Gastrocnemius medialis (tissue), 4 donors: ENCODE measurements at regions not wholly inside any gene's neighbourhood (a gene's known extent, or its start where the extent isn't known, plus 50 kb on each side); places are given as distances from the start of the nearest gene placed in this dataset.
"Not testable (repeated sequence)": the region's sequence is repeated elsewhere in the genome, so short reads cannot be mapped to it uniquely, and the experiment has no call there.

Experiments
- ATAC-seq, 2 donors: fragments of 150-250 bp; one replicate each; pipeline ENCODE4 v1.9.1; 2016
- DNase-seq, 2 donors: peaks; one replicate each; pipeline ENCODE4 v3.0.0-alpha.2; 2019
- H3K27ac ChIP-seq, 4 donors: fragments of 200-600 bp; sonication (generic); 1 replicate in 1 of 4; 2 replicates in 3 of 4; pipeline ENCODE4 v1.5.1; 2016 to 2018; ENCODE audit warnings: mild to moderate bottlenecking in 2 of 4, moderate library complexity in 1 of 4
- H3K27me3 ChIP-seq, 3 donors: fragments of 200-600 bp; sonication (generic) in 2 of 3; 1 replicate in 1 of 3; 2 replicates in 2 of 3; pipeline versions ENCODE4 v1.5.1 to v1.6.0; 2016 to 2019; ENCODE audit warnings: mild to moderate bottlenecking in 1 of 3, moderate library complexity in 1 of 3
- H3K36me3 ChIP-seq, 2 donors: fragments of 200-600 bp; sonication (generic) in 1 of 2; one replicate each; pipeline ENCODE4 v1.5.1; 2017 to 2018
- H3K4me1 ChIP-seq, 2 donors: fragments of 200-600 bp; sonication (generic) in 1 of 2; one replicate each; pipeline ENCODE4 v1.5.1; 2016 to 2017; ENCODE audit warnings: mild to moderate bottlenecking in 2 of 2
- H3K4me3 ChIP-seq, 4 donors: fragments of 200-600 bp; sonication (generic) in 3 of 4; 1 replicate in 1 of 4; 2 replicates in 3 of 4; pipeline ENCODE4 v1.5.1; 2016 to 2019; ENCODE audit warnings: mild to moderate bottlenecking in 2 of 4
- H3K9me3 ChIP-seq, 3 donors: fragments of 200-600 bp; sonication (generic) in 2 of 3; 1 replicate in 1 of 3; 2 replicates in 2 of 3; pipeline ENCODE4 v1.5.1; 2016 to 2019
- CTCF ChIP-seq, 5 experiments: fragments of 450-650 bp in 3 of 5; fragments of 200-600 bp in 2 of 5; sonication (generic) in 2 of 5; IDR thresholded peaks in 4 of 5; conservative IDR thresholded peaks in 1 of 5; 1 replicate in 4 of 5; 2 replicates in 1 of 5; pipeline ENCODE4 v1.5.1; 2016 to 2019; ENCODE audit warnings: antibody characterized with exemption in 5 of 5, mild to moderate bottlenecking in 3 of 5, moderate library complexity in 3 of 5
- POLR2A ChIP-seq, 2 donors: fragments of 450-650 bp; IDR thresholded peaks; one replicate each; pipeline ENCODE4 v1.6.1; 2017; ENCODE audit warnings: antibody characterized with exemption in 2 of 2, mild to moderate bottlenecking in 2 of 2, moderate library complexity in 2 of 2
- in situ Hi-C, 4 donors: fragments of 200-750 bp; cut with MboI; loops; one replicate each; pipeline versions ENCODE4 v1.15.0 to v1.8.0; 2017; ENCODE audit warnings: low sequenced_read_pairs in 4 of 4
- intact Hi-C: fragments of 100-400 bp; cut with DNase I; formaldehyde crosslinking; loops from one replicate; pipeline ENCODE4 v1.15.1; 2023; ENCODE audit warnings: low total_unique reads

GRCh38 chr4:75194180-75194579, 261.3 kb downstream of the PARM1 start:
- DNase-seq = no peak
- intact Hi-C loops = no loop called here
- Histone ChIP-seq H3K36me3 (no peaks in the 10 kb centered on the region), H3K4me1 (no peaks in the 10 kb centered on the region), H3K4me3 (no peak overlapping the region), H3K27ac (no peak overlapping the region), H3K27me3 (no peaks in the 10 kb centered on the region), H3K9me3 (no peaks in the 10 kb centered on the region)
- in situ Hi-C loops = no loop called here
- no peak for ATAC-seq
- no peak for TF ChIP-seq CTCF (IDR thresholded peaks at IDR 0.05 in 4 of 5, conservative IDR thresholded peaks at IDR 0.05 in 1 of 5)
- TF ChIP-seq POLR2A (IDR thresholded peaks at IDR 0.05) = no peak

GRCh38 chr4:75192182-75192581, 259.3 kb downstream of the PARM1 start:
- intact Hi-C loops, H3K9me3 ChIP-seq, DNase-seq, H3K27me3 ChIP-seq, ATAC-seq, H3K4me3 ChIP-seq, H3K27ac ChIP-seq, in situ Hi-C loops, H3K36me3 ChIP-seq, H3K4me1 ChIP-seq: not testable (repeated sequence)

DNA sequence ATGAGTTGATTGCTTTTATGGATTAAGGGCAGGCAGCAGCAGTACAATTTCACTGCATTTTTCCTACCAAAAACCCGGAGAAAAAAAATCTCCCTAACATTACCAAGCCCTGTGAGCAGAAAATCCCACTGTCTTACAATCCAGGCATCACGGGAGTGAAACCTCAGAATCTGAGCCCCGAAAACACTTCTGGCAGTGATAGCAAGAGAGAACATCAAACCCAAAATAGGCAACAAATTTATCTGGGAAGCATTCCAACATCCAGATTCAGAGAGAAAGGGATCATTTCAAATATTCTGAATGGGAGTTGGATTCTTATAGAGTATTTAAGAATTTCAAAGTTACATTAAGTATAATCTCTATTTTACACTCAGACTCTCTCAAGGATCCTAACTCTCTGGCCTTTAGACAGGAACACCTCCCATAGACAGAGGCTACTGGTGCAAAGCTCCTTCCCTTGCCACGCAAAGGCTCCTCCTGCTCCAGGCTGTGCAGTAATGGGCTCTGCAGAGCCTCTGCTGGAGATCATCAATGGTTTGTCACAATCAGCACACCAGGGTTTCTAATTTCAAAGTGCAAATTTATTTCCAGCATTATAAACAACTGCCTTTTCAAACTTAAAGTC, 256.9 kb downstream of the PARM1 start:
- in situ Hi-C loops = no loop called here
- Histone ChIP-seq H3K4me3 (no peak overlapping the region), H3K27me3 (no peaks in the 10 kb centered on the region), H3K36me3 (no peaks in the 10 kb centered on the region), H3K4me1 (no peaks in the 10 kb centered on the region), H3K9me3 (no peaks in the 10 kb centered on the region), H3K27ac (no peak overlapping the region)
- TF ChIP-seq POLR2A (IDR thresholded peaks at IDR 0.05) = no peak
- TF ChIP-seq CTCF (IDR thresholded peaks at IDR 0.05 in 4 of 5, conservative IDR thresholded peaks at IDR 0.05 in 1 of 5) = no peak
- intact Hi-C loops = no loop called here
- DNase-seq (no peak), ATAC-seq (no peak)

DNA sequence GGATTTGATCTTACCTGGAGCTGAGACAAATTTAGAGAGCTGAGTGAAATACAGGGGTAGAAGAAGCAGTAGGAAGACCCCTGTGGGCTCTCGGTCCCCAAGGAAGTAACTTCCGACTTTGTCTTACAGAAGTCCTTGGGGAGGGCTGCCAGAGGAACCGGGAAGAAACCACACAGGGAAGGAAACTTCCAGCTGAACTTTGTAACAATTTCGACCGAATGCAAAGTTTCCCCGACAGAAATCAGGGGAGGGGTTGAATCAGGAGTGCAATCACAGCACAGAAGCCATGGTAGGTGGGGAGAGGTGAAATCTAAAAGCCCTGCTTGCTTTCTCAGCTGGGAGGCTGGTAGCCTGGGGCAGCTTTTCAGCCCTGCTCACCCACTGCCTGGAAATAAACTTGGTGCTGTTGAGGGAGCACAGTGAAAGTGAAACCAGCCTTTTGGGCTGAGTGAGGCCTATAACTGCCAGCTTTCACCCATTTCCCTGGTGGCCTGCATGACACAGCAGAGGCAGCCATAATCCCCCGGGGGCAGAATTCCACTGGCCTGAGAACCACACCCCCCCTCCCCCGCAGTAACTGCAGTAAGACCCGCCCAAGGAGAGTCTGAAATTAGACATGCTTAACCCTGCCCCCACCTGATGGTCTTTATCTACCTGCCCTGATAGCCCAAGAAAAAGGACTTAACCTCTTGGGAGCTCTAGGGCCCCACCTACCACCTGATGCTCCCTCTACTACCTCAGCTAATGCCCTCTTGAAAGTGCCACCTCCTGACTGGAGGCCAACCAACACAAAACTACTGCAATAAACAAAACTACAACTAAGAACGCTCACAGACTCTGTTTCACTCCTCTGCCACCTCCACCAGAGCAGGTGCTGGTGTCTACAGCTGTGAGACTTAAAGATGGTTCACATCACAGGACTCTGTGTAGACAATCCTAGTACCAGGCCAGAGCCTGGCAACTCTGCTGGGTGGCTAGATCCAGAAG, 248.2 kb downstream of the PARM1 start:
- intact Hi-C loops = no loop called here

More for the DNA sequence above, 248.2 kb downstream of the PARM1 start:
- in situ Hi-C loops = no loop called here
- ATAC-seq (no peak), DNase-seq (no peak)
- TF ChIP-seq POLR2A (IDR thresholded peaks at IDR 0.05) (no peak), CTCF (IDR thresholded peaks at IDR 0.05 in 4 of 5, conservative IDR thresholded peaks at IDR 0.05 in 1 of 5) (no peak)
- Histone ChIP-seq H3K27me3 (no peaks in the 10 kb centered on the region), H3K4me3 (no peak overlapping the region), H3K4me1 (no peaks in the 10 kb centered on the region), H3K36me3 (no peaks in the 10 kb centered on the region), H3K9me3 (no peaks in the 10 kb centered on the region), H3K27ac (no peak overlapping the region)
